Choroid plexus epithelial cell (primary cell): ENCODE measurements at regions not wholly inside any gene's neighbourhood (a gene's known extent, or its start where the extent isn't known, plus 50 kb on each side); places are given as distances from the start of the nearest gene placed in this dataset.

ENCODE experiments used
- DNase-seq: peaks from one replicate; pipeline ENCODE4 v3.0.0-alpha.2; 2010; ENCODE audit warnings: low read depth
- H3K4me3 ChIP-seq: 2 replicates; pipeline ENCODE4 v1.5.1; 2011; ENCODE audit warnings: low read depth, mild to moderate bottlenecking, control low read depth, low read length, moderate library complexity
- CTCF ChIP-seq: conservative IDR thresholded peaks from 2 replicates; pipeline ENCODE4 v1.5.1; 2011; ENCODE audit warnings: low read depth, mild to moderate bottlenecking, control low read depth, inconsistent platforms, low read length, moderate library complexity

GRCh38 chr5:30960036-30960435, 233.4 kb upstream of the CDH6 start:
- no peak overlapping the region for H3K4me3 ChIP-seq
- TF ChIP-seq CTCF = no peak
- no peak for DNase-seq

GRCh38 chr5:30959238-30959637, 234.2 kb upstream of the CDH6 start:
- TF ChIP-seq CTCF = no peak
- DNase-seq = no peak
- H3K4me3 ChIP-seq = no peak overlapping the region

GRCh38 chr5:30957591-30957990, 235.9 kb upstream of the CDH6 start:
- TF ChIP-seq CTCF = no peak
- no peak overlapping the region for H3K4me3 ChIP-seq
- DNase-seq = no peak

GRCh38 chr5:30956251-30956650, 237.2 kb upstream of the CDH6 start:
- no peak for DNase-seq
- no peak overlapping the region for H3K4me3 ChIP-seq
- no peak for TF ChIP-seq CTCF

GRCh38 chr5:30937070-30937469, 256.4 kb upstream of the CDH6 start:
- no peak overlapping the region for H3K4me3 ChIP-seq
- DNase-seq = no peak
- TF ChIP-seq CTCF = no peak

GRCh38 chr5:30933599-30933998, 259.9 kb upstream of the CDH6 start:
- DNase-seq = no peak
- TF ChIP-seq CTCF = no peak
- H3K4me3 ChIP-seq = no peak overlapping the region

- H3K4me3 ChIP-seq = no peak overlapping the region
- no peak for DNase-seq
- TF ChIP-seq CTCF = no peak
These were observed 261.0 kb upstream of the CDH6 start for GRCh38 chr5:30932273-30933017.
